ENCODE measurements at regions not wholly inside any gene's neighbourhood (a gene's known extent, or its start where the extent isn't known, plus 50 kb on each side); places are given as distances from the start of the nearest gene placed in this dataset.

GRCh38 chr16:72308396-72308795 lies 136.4 kb upstream of the PMFBP1 start:
- DNase-seq, result no peak

GRCh38 chr16:72302332-72302731 lies 130.4 kb upstream of the PMFBP1 start:
- DNase-seq, result no peak

- DNase-seq, result peak; percentile 23
Measured at GRCh38 chr16:72301523-72302236, 129.7 kb upstream of the PMFBP1 start.

- DNase-seq, result peak; percentile 57
Measured at GRCh38 chr16:72300892-72301291, 128.9 kb upstream of the PMFBP1 start.

- DNase-seq, result no peak
Measured at GRCh38 chr16:72299684-72300243, 127.8 kb upstream of the PMFBP1 start.

GRCh38 chr16:72298961-72299360 lies 127.0 kb upstream of the PMFBP1 start:
- DNase-seq, result no peak

GRCh38 chr16:72295914-72296313 lies 124.0 kb upstream of the PMFBP1 start:
- no peak for DNase-seq

GRCh38 chr16:72291531-72291981 lies 119.6 kb upstream of the PMFBP1 start:
- DNase-seq, result no peak

GRCh38 chr16:72291121-72291520 lies 119.2 kb upstream of the PMFBP1 start:
- DNase-seq, result no peak

GRCh38 chr16:72287649-72288048 lies 115.7 kb upstream of the PMFBP1 start:
- no peak for DNase-seq

- no peak for DNase-seq
Measured at GRCh38 chr16:72286936-72287620, 115.1 kb upstream of the PMFBP1 start.

GRCh38 chr16:72285728-72286127 lies 113.8 kb upstream of the PMFBP1 start:
- DNase-seq, result no peak

- no peak for DNase-seq
Measured at GRCh38 chr16:72285324-72285723, 113.4 kb upstream of the PMFBP1 start.

- DNase-seq, result no peak
Measured at GRCh38 chr16:72284042-72284789, 112.3 kb upstream of the PMFBP1 start.

- DNase-seq, result no peak
Measured at GRCh38 chr16:72282362-72282761, 110.4 kb upstream of the PMFBP1 start.

GRCh38 chr16:72278301-72278700 lies 106.3 kb upstream of the PMFBP1 start:
- no peak for DNase-seq

GRCh38 chr16:72277749-72278148 lies 105.8 kb upstream of the PMFBP1 start:
- no peak for DNase-seq

- DNase-seq, result no peak
Measured at GRCh38 chr16:72271699-72272240, 99.8 kb upstream of the PMFBP1 start.

GRCh38 chr16:72270531-72270930 lies 98.6 kb upstream of the PMFBP1 start:
- no peak for DNase-seq

- DNase-seq, result no peak
Measured at GRCh38 chr16:72266836-72267235, 94.9 kb upstream of the PMFBP1 start.

GRCh38 chr16:72264771-72265170 lies 92.8 kb upstream of the PMFBP1 start:
- DNase-seq, result no peak

GRCh38 chr16:72262711-72263110 lies 90.8 kb upstream of the PMFBP1 start:
- DNase-seq, result no peak

- DNase-seq, result no peak
Measured at GRCh38 chr16:72261127-72261526, 89.2 kb upstream of the PMFBP1 start.

Measured in NCI-H345 (cell line).